Naive thymus-derived CD4-positive, alpha-beta T cell (primary cell): ENCODE measurements at regions not wholly inside any gene's neighbourhood (a gene's known extent, or its start where the extent isn't known, plus 50 kb on each side); places are given as distances from the start of the nearest gene placed in this dataset.

Experiments
- ATAC-seq: fragments of 150-1000 bp; cut with Tn5 transposase; 2 replicates; pipeline ENCODE4 v1.10.0; 2021; ENCODE audit warnings: mild to moderate bottlenecking, moderate library complexity
- CTCF ChIA-PET: fragments of 350-600 bp; sonication (Branson Sonifier 250); formaldehyde crosslinking; loops from one replicate; lab custom pipeline; 2021; ENCODE audit warnings: antibody characterized with exemption; lab: Charles Lee
- POLR2A ChIA-PET: fragments of 350-600 bp; sonication (Branson Sonifier 250); formaldehyde crosslinking; loops from one replicate; lab custom pipeline; 2021; ENCODE audit warnings: antibody characterized with exemption, inconsistent platforms; lab: Charles Lee
- DNase-seq, 9 donors: peaks; one replicate each; pipeline versions ENCODE4 v3.0.0 to v3.0.0-alpha.2; 2020 to 2022; ENCODE audit warnings: mixed read lengths in 1 of 9
- H3K27ac ChIP-seq: one replicate; pipeline ENCODE4 v1.7.0; 2013; ENCODE audit warnings: mild to moderate bottlenecking, low read depth, low read length, moderate library complexity
- H3K27me3 ChIP-seq, 2 donors: one replicate each; pipeline ENCODE4 v1.7.0; 2013; ENCODE audit warnings: low read length in 2 of 2, mild to moderate bottlenecking in 2 of 2, moderate library complexity in 2 of 2; ENCODE audit not compliant: control insufficient read depth in 2 of 2, insufficient read depth in 2 of 2
- H3K36me3 ChIP-seq, 3 experiments: 1 replicate in 2 of 3; 2 replicates in 1 of 3; pipeline ENCODE4 v1.7.0; 2013; ENCODE audit warnings: low read length in 3 of 3, mild to moderate bottlenecking in 3 of 3, moderate library complexity in 1 of 3; ENCODE audit not compliant: insufficient read depth in 3 of 3, control insufficient read depth in 2 of 3
- H3K4me1 ChIP-seq, 2 donors: one replicate each; pipeline ENCODE4 v1.7.0; 2013; ENCODE audit warnings: low read length in 2 of 2, mild to moderate bottlenecking in 2 of 2, moderate library complexity in 1 of 2; ENCODE audit not compliant: control insufficient read depth in 2 of 2, insufficient read depth in 2 of 2
- H3K4me3 ChIP-seq: 2 replicates; pipeline ENCODE4 v1.7.0; 2013; ENCODE audit warnings: mild to moderate bottlenecking, low read length
- H3K9me3 ChIP-seq, 3 experiments: 1 replicate in 2 of 3; 2 replicates in 1 of 3; pipeline ENCODE4 v1.7.0; 2013; ENCODE audit warnings: low read length in 3 of 3; ENCODE audit not compliant: control insufficient read depth in 2 of 3
- H3K27ac Mint-ChIP-seq, 9 donors: one replicate each; pipeline ENCODE4 v1.8.0; 2020 to 2022; ENCODE audit warnings: mixed read lengths in 9 of 9, mild to moderate bottlenecking in 8 of 9, moderate library complexity in 5 of 9, inconsistent platforms in 2 of 9
- H3K27me3 Mint-ChIP-seq, 5 donors: one replicate each; pipeline ENCODE4 v1.8.0; 2021 to 2022; ENCODE audit warnings: mixed read lengths in 5 of 5, mild to moderate bottlenecking in 1 of 5
- H3K36me3 Mint-ChIP-seq, 5 donors: one replicate each; pipeline ENCODE4 v1.8.0; 2020 to 2022; ENCODE audit warnings: mixed read lengths in 5 of 5, mild to moderate bottlenecking in 3 of 5, inconsistent platforms in 1 of 5
- H3K4me1 Mint-ChIP-seq, 7 donors: one replicate each; pipeline ENCODE4 v1.8.0; 2020 to 2022; ENCODE audit warnings: mixed read lengths in 7 of 7, mild to moderate bottlenecking in 3 of 7, inconsistent platforms in 1 of 7
- H3K4me3 Mint-ChIP-seq, 10 donors: one replicate each; pipeline ENCODE4 v1.8.0; 2020 to 2022; ENCODE audit warnings: mild to moderate bottlenecking in 10 of 10, mixed read lengths in 10 of 10, moderate library complexity in 6 of 10, inconsistent platforms in 2 of 10
- H3K9me3 Mint-ChIP-seq, 11 donors: one replicate each; pipeline ENCODE4 v1.8.0; 2020 to 2022; ENCODE audit warnings: mixed read lengths in 11 of 11, mild to moderate bottlenecking in 4 of 11, inconsistent platforms in 1 of 11, moderate library complexity in 1 of 11
- intact Hi-C, 2 donors: fragments of 100-400 bp; cut with micrococcal nuclease; formaldehyde crosslinking; loops; one replicate each; pipeline ENCODE4 v1.15.1; 2023

DNA sequence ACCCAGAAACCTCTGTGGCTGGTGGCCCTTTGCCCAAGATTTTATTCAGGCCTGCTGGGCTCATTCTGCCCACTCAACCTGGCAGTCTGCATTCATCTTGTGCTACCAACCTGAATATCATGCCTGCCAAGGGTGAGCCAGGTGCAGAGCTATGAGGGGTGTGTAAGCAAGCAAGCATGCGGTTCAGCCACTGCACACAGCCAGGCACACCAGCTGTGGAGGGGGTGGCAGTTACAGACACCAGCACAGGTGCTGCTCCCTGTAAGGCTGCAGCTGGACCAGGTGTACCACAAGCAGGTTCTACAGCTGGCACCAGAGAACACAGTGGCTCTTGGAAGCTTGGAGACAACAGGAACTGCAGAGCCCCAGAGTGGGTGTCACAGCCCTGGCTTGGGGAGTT lies 633.2 kb downstream of the FBXO15 start:
- no peaks in the 10 kb centered on the region for H3K36me3 ChIP-seq
- Mint-ChIP-seq H3K4me1 (no peaks in the 10 kb centered on the region), H3K9me3 (peaks cover 0 to 18% (median 0%) of the 10 kb centered on the region in 11 donors), H3K27me3 (no peaks in the 10 kb centered on the region), H3K36me3 (no peaks in the 10 kb centered on the region), H3K27ac (no peak overlapping the region), H3K4me3 (no peak overlapping the region)
- H3K27ac ChIP-seq, result no peak overlapping the region
- CTCF ChIA-PET, result no interaction called here
- ATAC-seq (no peak), DNase-seq (no peak)
- H3K9me3 ChIP-seq, result no peaks in the 10 kb centered on the region
- intact Hi-C loops, result no loop called here
- H3K4me1 ChIP-seq, result no peaks in the 10 kb centered on the region
- no peaks in the 10 kb centered on the region for H3K27me3 ChIP-seq
- no peak overlapping the region for H3K4me3 ChIP-seq
- POLR2A ChIA-PET, result no interaction called here

GRCh38 chr18:73511771-73512503 lies 635.7 kb downstream of the FBXO15 start:
- Histone ChIP-seq H3K27me3 (no peaks in the 10 kb centered on the region), H3K4me3 (no peak overlapping the region), H3K27ac (no peak overlapping the region), H3K9me3 (no peaks in the 10 kb centered on the region), H3K36me3 (no peaks in the 10 kb centered on the region), H3K4me1 (no peaks in the 10 kb centered on the region)
- H3K36me3 Mint-ChIP-seq, result no peaks in the 10 kb centered on the region
- intact Hi-C loops, result no loop called here
- ChIA-PET CTCF (no interaction called here), POLR2A (no interaction called here)
- no peaks in the 10 kb centered on the region for H3K4me1 Mint-ChIP-seq
- H3K27ac Mint-ChIP-seq, result no peak overlapping the region
- ATAC-seq, result no peak
- no peak for DNase-seq
- no peaks in the 10 kb centered on the region for H3K27me3 Mint-ChIP-seq
- peaks cover 0 to 14% (median 0%) of the 10 kb centered on the region in 11 donors for H3K9me3 Mint-ChIP-seq
- no peak overlapping the region for H3K4me3 Mint-ChIP-seq

GRCh38 chr18:73509460-73509859 lies 638.2 kb downstream of the FBXO15 start:
- H3K27ac Mint-ChIP-seq, result no peak overlapping the region
- no peaks in the 10 kb centered on the region for H3K9me3 ChIP-seq
- H3K4me3 Mint-ChIP-seq, result no peak overlapping the region
- ChIA-PET CTCF (no interaction called here), POLR2A (no interaction called here)
- H3K36me3 ChIP-seq, result no peaks in the 10 kb centered on the region
- no peaks in the 10 kb centered on the region for H3K4me1 ChIP-seq
- no peak overlapping the region for H3K27ac ChIP-seq
- ATAC-seq, result no peak
- H3K9me3 Mint-ChIP-seq, result peaks cover 0 to 5% (median 0%) of the 10 kb centered on the region in 11 donors
- no peaks in the 10 kb centered on the region for H3K36me3 Mint-ChIP-seq
- no peaks in the 10 kb centered on the region for H3K27me3 Mint-ChIP-seq
- no peaks in the 10 kb centered on the region for H3K27me3 ChIP-seq
- H3K4me3 ChIP-seq, result no peak overlapping the region
- no peak for DNase-seq
- no peaks in the 10 kb centered on the region for H3K4me1 Mint-ChIP-seq
- intact Hi-C loops, result no loop called here

DNA sequence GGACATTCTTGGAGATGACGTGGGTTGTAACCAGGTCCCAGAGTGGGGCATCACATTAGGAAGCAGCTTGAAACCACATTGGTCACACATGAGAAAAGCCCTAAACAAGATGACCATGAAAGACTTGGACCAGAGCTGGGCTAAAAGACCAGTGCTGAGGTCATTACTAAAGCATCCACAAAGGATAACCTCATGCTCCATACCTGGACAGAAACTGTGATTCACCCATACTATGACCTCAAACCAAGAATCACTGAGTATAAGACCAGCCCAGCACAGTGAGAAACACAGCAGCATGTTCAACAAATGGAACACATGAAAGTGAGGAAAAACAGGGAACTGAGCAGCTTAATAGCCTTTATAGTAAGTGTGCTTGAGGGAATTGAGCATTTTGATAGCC lies 635.5 kb upstream of the NETO1 start:
- Histone ChIP-seq H3K4me1 (no peaks in the 10 kb centered on the region), H3K27ac (no peak overlapping the region), H3K4me3 (no peak overlapping the region), H3K9me3 (no peaks in the 10 kb centered on the region), H3K36me3 (no peaks in the 10 kb centered on the region), H3K27me3 (no peaks in the 10 kb centered on the region)
- Mint-ChIP-seq H3K27ac (no peak overlapping the region), H3K36me3 (no peaks in the 10 kb centered on the region), H3K4me1 (no peaks in the 10 kb centered on the region), H3K9me3 (peaks cover 0 to 5% (median 0%) of the 10 kb centered on the region in 11 donors), H3K4me3 (no peak overlapping the region), H3K27me3 (no peaks in the 10 kb centered on the region)
- intact Hi-C loops, result no loop called here
- POLR2A ChIA-PET, result no interaction called here
- CTCF ChIA-PET, result no interaction called here
- ATAC-seq (no peak), DNase-seq (no peak)

DNA sequence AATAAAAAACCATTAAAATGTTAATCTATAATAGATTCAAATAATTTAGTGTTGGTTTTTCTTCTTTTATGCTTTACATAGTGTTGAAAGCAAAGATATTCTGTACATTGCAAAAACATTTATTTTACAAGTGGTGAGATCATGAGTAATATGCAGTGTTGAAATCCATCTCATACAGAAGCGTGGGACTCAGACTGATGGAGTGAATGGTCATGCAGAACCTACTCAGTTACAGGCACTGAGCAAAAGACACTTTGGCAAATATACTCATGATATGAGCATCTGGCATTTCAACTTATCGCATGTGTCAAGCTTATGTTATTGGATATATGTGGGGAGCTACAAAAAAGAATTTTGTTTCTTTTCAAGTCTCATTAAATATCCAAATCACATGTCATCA lies 620.2 kb upstream of the NETO1 start:
- H3K4me3 ChIP-seq, result no peak overlapping the region
- no peaks in the 10 kb centered on the region for H3K36me3 Mint-ChIP-seq

GRCh38 chr18:73485166-73485565 lies 617.4 kb upstream of the NETO1 start:
- ChIA-PET CTCF (no interaction called here), POLR2A (no interaction called here)
- H3K4me3 Mint-ChIP-seq, result no peak overlapping the region
- H3K27ac ChIP-seq, result no peak overlapping the region
- no peaks in the 10 kb centered on the region for H3K36me3 Mint-ChIP-seq
- no peaks in the 10 kb centered on the region for H3K27me3 ChIP-seq
- no peaks in the 10 kb centered on the region for H3K27me3 Mint-ChIP-seq
- no peaks in the 10 kb centered on the region for H3K36me3 ChIP-seq
- no peak overlapping the region for H3K4me3 ChIP-seq
- H3K9me3 ChIP-seq, result no peaks in the 10 kb centered on the region
- no peak overlapping the region for H3K27ac Mint-ChIP-seq
- intact Hi-C loops, result no loop called here
- peaks cover 0 to 18% (median 0%) of the 10 kb centered on the region in 11 donors for H3K9me3 Mint-ChIP-seq
- no peaks in the 10 kb centered on the region for H3K4me1 Mint-ChIP-seq
- no peaks in the 10 kb centered on the region for H3K4me1 ChIP-seq
- no peak for ATAC-seq
- DNase-seq, result no peak

More for the DNA sequence above, 620.2 kb upstream of the NETO1 start:
- H3K4me1 ChIP-seq, result no peaks in the 10 kb centered on the region
- no peak overlapping the region for H3K4me3 Mint-ChIP-seq
- POLR2A ChIA-PET, result no interaction called here
- no peaks in the 10 kb centered on the region for H3K27me3 ChIP-seq
- no peaks in the 10 kb centered on the region for H3K4me1 Mint-ChIP-seq
- CTCF ChIA-PET, result no interaction called here
- no peak for DNase-seq
- H3K9me3 ChIP-seq, result no peaks in the 10 kb centered on the region
- H3K27me3 Mint-ChIP-seq, result no peaks in the 10 kb centered on the region
- intact Hi-C loops, result no loop called here
- H3K9me3 Mint-ChIP-seq, result peaks cover 0 to 14% (median 0%) of the 10 kb centered on the region in 11 donors
- no peak overlapping the region for H3K27ac ChIP-seq
- ATAC-seq, result no peak
- H3K36me3 ChIP-seq, result no peaks in the 10 kb centered on the region
- no peak overlapping the region for H3K27ac Mint-ChIP-seq

- POLR2A ChIA-PET, result no interaction called here
Measured at GRCh38 chr18:73482901-73483300, 615.1 kb upstream of the NETO1 start.

More at GRCh38 chr18:73482901-73483300, 615.1 kb upstream of the NETO1 start:
- H3K36me3 Mint-ChIP-seq, result no peaks in the 10 kb centered on the region
- no peak overlapping the region for H3K4me3 ChIP-seq
- H3K9me3 ChIP-seq, result no peaks in the 10 kb centered on the region
- DNase-seq (no peak), ATAC-seq (no peak)
- H3K4me3 Mint-ChIP-seq, result no peak overlapping the region
- no peak overlapping the region for H3K27ac Mint-ChIP-seq
- H3K27me3 ChIP-seq, result no peaks in the 10 kb centered on the region
- H3K36me3 ChIP-seq, result no peaks in the 10 kb centered on the region
- no peak overlapping the region for H3K27ac ChIP-seq
- peaks cover 0 to 1% (median 0%) of the 10 kb centered on the region in 5 donors for H3K27me3 Mint-ChIP-seq
- peaks cover 0 to 18% (median 3%) of the 10 kb centered on the region in 11 donors for H3K9me3 Mint-ChIP-seq
- no peaks in the 10 kb centered on the region for H3K4me1 ChIP-seq
- CTCF ChIA-PET, result no interaction called here
- H3K4me1 Mint-ChIP-seq, result no peaks in the 10 kb centered on the region
- intact Hi-C loops, result no loop called here
